Heart right ventricle (tissue), 16 donors: ENCODE measurements at regions not wholly inside any gene's neighbourhood (a gene's known extent, or its start where the extent isn't known, plus 50 kb on each side); places are given as distances from the start of the nearest gene placed in this dataset.

Experiments
- ATAC-seq, 8 donors: fragments of 200-7000 bp; cut with Tn5 transposase; one replicate each; pipeline ENCODE4 v1.9.1; 2020; ENCODE audit warnings: mild to moderate bottlenecking in 8 of 8, moderate library complexity in 8 of 8, moderate number of reproducible peaks in 1 of 8
- DNase-seq, 2 donors: peaks; one replicate each; pipeline ENCODE4 v3.0.0-alpha.2; 2020
- H3K27ac ChIP-seq, 10 donors: fragments of 200-600 bp; sonication (generic) in 2 of 10; one replicate each; pipeline versions ENCODE4 v1.5.0 to v1.8.0; 2020 to 2022; ENCODE audit warnings: mild to moderate bottlenecking in 3 of 10
- H3K27me3 ChIP-seq, 7 donors: fragments of 200-600 bp; one replicate each; pipeline ENCODE4 v1.8.0; 2021 to 2022; ENCODE audit warnings: mild to moderate bottlenecking in 2 of 7
- H3K36me3 ChIP-seq, 9 donors: fragments of 200-600 bp; sonication (generic) in 1 of 9; one replicate each; pipeline versions ENCODE4 v1.5.0 to v1.8.0; 2020 to 2022; ENCODE audit warnings: mild to moderate bottlenecking in 2 of 9
- H3K4me1 ChIP-seq, 9 donors: fragments of 200-600 bp; sonication (generic) in 1 of 9; one replicate each; pipeline versions ENCODE4 v1.5.0 to v1.8.0; 2020 to 2022; ENCODE audit warnings: mild to moderate bottlenecking in 4 of 9
- H3K4me3 ChIP-seq, 10 donors: fragments of 200-600 bp; sonication (generic) in 2 of 10; one replicate each; pipeline versions ENCODE4 v1.5.0 to v1.8.0; 2020 to 2022; ENCODE audit warnings: mild to moderate bottlenecking in 7 of 10, moderate library complexity in 2 of 10
- H3K9me3 ChIP-seq, 11 donors: fragments of 200-600 bp in 10 of 11; sonication (generic) in 2 of 11; one replicate each; pipeline versions ENCODE4 v1.5.0 to v1.8.0; 2013 to 2022; ENCODE audit warnings: mild to moderate bottlenecking in 2 of 11, control low read depth in 1 of 11, moderate library complexity in 1 of 11
- CTCF ChIP-seq, 9 donors: fragments of 200-600 bp; sonication (generic) in 2 of 9; IDR thresholded peaks; one replicate each; pipeline versions ENCODE4 v1.5.0 to v1.8.0; 2021 to 2022; ENCODE audit warnings: antibody characterized with exemption in 9 of 9, mild to moderate bottlenecking in 5 of 9, moderate library complexity in 1 of 9
- WGBS, 2 donors: extraction: QIAGEN DNeasy Blood & Tissue Kit; methylation state at CpG; one replicate each; pipeline ENCODE4 v1.1.7; 2013; ENCODE audit warnings: inconsistent platforms in 1 of 2; 5-methylcytosine and 5-hydroxymethylcytosine counted together
- intact Hi-C, 10 donors: fragments of 100-400 bp; cut with DNase I; formaldehyde crosslinking; loops; one replicate each; pipeline versions ENCODE4 v1.11.1 to v1.14.2; 2022
- donor health status: Arrhythmogenic right ventricular cardiomyopathy.
- donor health status: ischemic (EF 13 %, LVEDD 7.1; RV severe dilation, severe dysfunction).
- donor health status: healthy with polysubstance abuse.
- donor health status: DM: no; HTN: yes; CAD: no.
- donor health status: DM: no; HTN: no; CAD: no.
- donor health status: ischemic (EF 25% LVEDD 6.9; RV normal size, moderate dysfunction).
- donor health status: ischemic (EF 25% LVEDD 5.7; RV mildly dilated, moderate dysfunction).
- donor health status: healthy.
- donor health status: DM: yes; HTN: yes; CAD: no.
- donor health status: Ischemic cardiomyopathy.
- donor health status: ischemic (EF 35%, LVEDD 5.7; RV mildly dilated, moderate dysfunction).
- donor health status: nonischemic (EF 11% LVEDD 7.7; RV severe dilation, severe dysfunction).
- donor health status: DM: yes; HTN: yes; CAD: no.
- donor health status: PGD.
- donor health status: ischemic (EF 29% LVEDD 5.4; RV normal size, mild dysfunction).
- donor health status: nonischemic (EF 23%, LVEDD 6.1; RV moderate dilation, normal function).

GRCh38 chr1:55962472-55962871, 616.9 kb downstream of the PLPP3 start:
- ATAC-seq (no peak), DNase-seq (no peak)
- Histone ChIP-seq H3K4me3 (no peak overlapping the region), H3K27ac (no peak overlapping the region), H3K4me1 (peaks cover 0 to 22% (median 0%) of the 10 kb centered on the region in 9 donors), H3K27me3 (no peaks in the 10 kb centered on the region), H3K9me3 (no peaks in the 10 kb centered on the region), H3K36me3 (no peaks in the 10 kb centered on the region)
- TF ChIP-seq CTCF (IDR thresholded peaks at IDR 0.05) = no peak
- 92 to 97% methylated on average over 2 of the region's 2 CpGs for WGBS, 2 donors
- intact Hi-C loops = loop anchor here in 1 of 10 donors (10.0 kb wide), 1 partner anchor 622 kb away; no protein-coding TSS in a partner anchor

DNA sequence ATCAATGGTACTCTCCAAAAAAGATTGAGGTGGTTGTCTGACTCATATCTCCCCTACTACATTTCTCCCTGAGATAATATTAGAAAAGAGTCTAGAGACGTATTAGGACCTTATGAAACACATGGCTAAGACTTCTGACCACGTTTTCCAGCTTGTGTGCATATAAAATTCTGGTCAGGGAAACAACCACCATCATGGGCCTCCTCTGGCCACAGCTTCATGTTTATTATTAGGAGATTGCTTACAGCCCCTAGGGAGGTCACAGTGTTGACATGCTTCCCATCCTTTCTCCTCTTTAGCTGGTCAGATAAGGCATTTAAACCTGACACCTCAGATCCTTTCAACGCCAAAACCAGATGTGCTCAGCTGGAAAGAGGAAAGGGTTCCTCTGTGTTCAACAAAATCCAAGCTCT, 620.2 kb downstream of the PLPP3 start:
- H3K9me3 ChIP-seq = no peaks in the 10 kb centered on the region
- no peaks in the 10 kb centered on the region for H3K36me3 ChIP-seq
- intact Hi-C loops = no loop called here
- no peak for TF ChIP-seq CTCF (IDR thresholded peaks at IDR 0.05)
- no peak overlapping the region for H3K4me3 ChIP-seq
- no peaks in the 10 kb centered on the region for H3K27me3 ChIP-seq
- H3K4me1 ChIP-seq = peaks cover 0 to 24% (median 0%) of the 10 kb centered on the region in 9 donors
- peak overlapping the region in 2 of 10 donors; percentile 6 to 20 for H3K27ac ChIP-seq
- WGBS, 2 donors = 42 to 60% methylated on average over 3 of the region's 3 CpGs
- ATAC-seq (peak; percentile 53 to 91 (median 82)), DNase-seq (peak in 1 of 2 donors; percentile 57)

DNA sequence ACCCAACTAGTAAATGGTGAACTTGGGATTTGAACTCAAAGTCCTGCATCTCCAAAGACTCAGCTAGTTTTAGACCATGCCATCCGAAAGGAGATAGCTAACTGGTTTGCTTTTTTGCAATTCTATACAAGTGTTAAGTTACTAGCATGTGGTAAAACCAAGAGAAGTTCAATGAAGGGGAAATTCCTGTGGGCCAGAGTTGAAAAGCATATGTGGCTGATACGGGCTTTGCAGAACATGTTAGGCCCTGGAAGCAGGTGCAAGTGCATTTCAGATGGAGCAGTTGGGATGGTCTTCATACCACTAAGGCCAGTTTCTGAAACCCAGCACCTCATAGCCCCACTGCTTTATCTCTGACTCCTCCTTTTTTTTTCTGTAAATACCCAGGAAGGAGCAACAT, 620.9 kb downstream of the PLPP3 start:
- no peak overlapping the region for H3K4me3 ChIP-seq

DNA sequence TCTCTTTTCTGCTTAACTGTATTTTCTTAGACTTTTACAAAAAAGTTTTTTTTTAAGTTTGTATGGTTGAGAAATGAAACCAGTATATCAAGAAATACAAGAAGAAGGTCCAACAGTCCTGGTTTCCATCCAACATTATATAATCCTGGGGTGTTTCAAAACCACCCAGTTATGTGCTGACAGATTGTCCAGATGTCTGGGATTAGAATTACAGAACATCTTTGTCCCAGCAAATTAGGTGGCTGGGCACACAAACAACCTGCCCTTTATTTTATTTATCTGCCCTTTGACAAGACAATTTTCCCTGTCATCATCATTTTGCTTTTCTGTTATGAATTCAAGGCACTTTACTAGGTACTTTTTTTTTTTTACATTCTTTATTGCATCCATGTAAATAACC, 622.1 kb downstream of the PLPP3 start:
- peak in 1 of 8 donors; percentile 39 for ATAC-seq
- no peaks in the 10 kb centered on the region for H3K27me3 ChIP-seq
- DNase-seq = no peak
- H3K27ac ChIP-seq = no peak overlapping the region
- H3K4me1 ChIP-seq = peaks cover 0 to 24% (median 0%) of the 10 kb centered on the region in 9 donors
- H3K9me3 ChIP-seq = peaks cover 0 to 14% (median 0%) of the 10 kb centered on the region in 11 donors
- H3K4me3 ChIP-seq = no peak overlapping the region
- no peaks in the 10 kb centered on the region for H3K36me3 ChIP-seq
- no peak for TF ChIP-seq CTCF (IDR thresholded peaks at IDR 0.05)
- intact Hi-C loops = no loop called here

More for the DNA sequence above, 620.9 kb downstream of the PLPP3 start:
- no peak for ATAC-seq
- H3K27ac ChIP-seq = peak overlapping the region in 2 of 10 donors; percentile 6 to 20
- no peaks in the 10 kb centered on the region for H3K27me3 ChIP-seq
- TF ChIP-seq CTCF (IDR thresholded peaks at IDR 0.05) = no peak
- H3K36me3 ChIP-seq = no peaks in the 10 kb centered on the region
- H3K4me1 ChIP-seq = peaks cover 0 to 24% (median 0%) of the 10 kb centered on the region in 9 donors
- intact Hi-C loops = no loop called here
- H3K9me3 ChIP-seq = peaks cover 0 to 2% (median 0%) of the 10 kb centered on the region in 11 donors
- no peak for DNase-seq
- 79 to 86% methylated on average over 2 of the region's 2 CpGs for WGBS, 2 donors
